ENCODE measurements at regions not wholly inside any gene's neighbourhood (a gene's known extent, or its start where the extent isn't known, plus 50 kb on each side); places are given as distances from the start of the nearest gene placed in this dataset.

DNA sequence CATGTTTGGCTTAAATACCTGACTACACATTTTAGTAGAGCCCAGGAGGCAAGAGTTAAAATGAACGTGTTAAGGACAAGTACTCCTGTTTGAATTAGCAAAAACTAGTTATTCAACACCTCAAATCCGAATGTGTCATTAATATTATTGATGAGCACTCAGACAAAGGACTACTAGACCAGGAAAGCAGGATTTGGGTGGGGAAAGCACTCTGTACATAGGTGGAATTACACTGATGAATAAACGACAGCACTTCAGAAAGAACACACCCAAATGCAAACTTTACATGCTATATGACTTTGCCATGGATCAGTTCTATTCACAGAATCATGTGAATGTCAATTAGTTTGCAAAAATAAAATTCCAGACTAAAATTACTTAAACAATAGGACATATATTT lies 95.1 kb upstream of the CAV2 start:
- Histone ChIP-seq H3T11ph (ENCODE audit: low read length) (no peak overlapping the region), H2BK12ac (ENCODE audit: insufficient read length, low read depth, low read length) (no peak overlapping the region), H4K20me1 (ENCODE audit: control insufficient read depth, insufficient read depth, insufficient read length) (no peaks in the 10 kb centered on the region), H2BK120ac (ENCODE audit: low read depth, low read length, poor library complexity, severe bottlenecking) (no peak overlapping the region), H2AFZ (ENCODE audit: low read length) (no peak overlapping the region), H3K9me3 (ENCODE audit: control insufficient read depth, low read depth, low read length) (no peaks in the 10 kb centered on the region), H2BK20ac (ENCODE audit: low read depth, low read length, poor library complexity, severe bottlenecking) (no peak overlapping the region), H3K4ac (ENCODE audit: low read depth, low read length) (no peak overlapping the region), H3K79me2 (ENCODE audit: insufficient read depth, low read length) (no peaks in the 10 kb centered on the region), H3K23ac (ENCODE audit: insufficient read length, low read depth, low read length) (no peak overlapping the region), H3K56ac (ENCODE audit: insufficient read length, low read depth, low read length) (no peak overlapping the region), H4K5ac (ENCODE audit: insufficient read length, low read depth, low read length) (no peak overlapping the region), H3K23me2 (ENCODE audit: insufficient read length, low read depth, low read length, poor library complexity, severe bottlenecking) (no peaks in the 10 kb centered on the region), H3K9ac (ENCODE audit: extremely low read depth, insufficient read length, low read length) (no peak overlapping the region), H3K27ac (ENCODE audit: insufficient read length, low read depth, low read length) (no peak overlapping the region), H3K18ac (ENCODE audit: insufficient read length, low read depth, low read length) (no peak overlapping the region), H3K4me1 (ENCODE audit: insufficient read depth, low read length) (no peaks in the 10 kb centered on the region; the same call in 1 of the 2 replicates), H4K8ac (replicated peaks; ENCODE audit: insufficient read length, low read depth, low read length) (no peak overlapping the region), H3K79me1 (ENCODE audit: insufficient read depth, low read depth, low read length, poor library complexity, severe bottlenecking) (no peaks in the 10 kb centered on the region), H2BK15ac (ENCODE audit: low read depth, low read length) (no peak overlapping the region), H3K14ac (ENCODE audit: insufficient read depth, low read length) (no peak overlapping the region), H2BK5ac (ENCODE audit: insufficient read length, low read length) (no peak overlapping the region), H3K27me3 (ENCODE audit: insufficient read depth, low read length) (no peaks in the 10 kb centered on the region), H2AK5ac (ENCODE audit: insufficient read length, low read length) (no peak overlapping the region), H4K91ac (ENCODE audit: insufficient read length, low read depth, low read length) (no peak overlapping the region), H3K4me2 (ENCODE audit: insufficient read depth, insufficient read length, low read length) (no peak overlapping the region)
- Mint-ChIP-seq H3K27me3 (ENCODE audit: low read depth) (no peaks in the 10 kb centered on the region), H3K4me3 (no peak overlapping the region), H3K9me3 (peaks cover 3 to 5% of the 10 kb centered on the region in 2 experiments; a peak in 3 of 5 replicates), H3K36me3 (ENCODE audit: insufficient read depth in 1 of 3, low read depth in 3 of 3) (peaks cover 0 to 6% (median 2%) of the 10 kb centered on the region in 3 experiments; a peak in 4 of 7 replicates), H3K4me1 (peaks cover 13 to 16% of the 10 kb centered on the region in 2 experiments), H3K27ac (no peak overlapping the region)
- TF ChIP-seq, protein P1, sequence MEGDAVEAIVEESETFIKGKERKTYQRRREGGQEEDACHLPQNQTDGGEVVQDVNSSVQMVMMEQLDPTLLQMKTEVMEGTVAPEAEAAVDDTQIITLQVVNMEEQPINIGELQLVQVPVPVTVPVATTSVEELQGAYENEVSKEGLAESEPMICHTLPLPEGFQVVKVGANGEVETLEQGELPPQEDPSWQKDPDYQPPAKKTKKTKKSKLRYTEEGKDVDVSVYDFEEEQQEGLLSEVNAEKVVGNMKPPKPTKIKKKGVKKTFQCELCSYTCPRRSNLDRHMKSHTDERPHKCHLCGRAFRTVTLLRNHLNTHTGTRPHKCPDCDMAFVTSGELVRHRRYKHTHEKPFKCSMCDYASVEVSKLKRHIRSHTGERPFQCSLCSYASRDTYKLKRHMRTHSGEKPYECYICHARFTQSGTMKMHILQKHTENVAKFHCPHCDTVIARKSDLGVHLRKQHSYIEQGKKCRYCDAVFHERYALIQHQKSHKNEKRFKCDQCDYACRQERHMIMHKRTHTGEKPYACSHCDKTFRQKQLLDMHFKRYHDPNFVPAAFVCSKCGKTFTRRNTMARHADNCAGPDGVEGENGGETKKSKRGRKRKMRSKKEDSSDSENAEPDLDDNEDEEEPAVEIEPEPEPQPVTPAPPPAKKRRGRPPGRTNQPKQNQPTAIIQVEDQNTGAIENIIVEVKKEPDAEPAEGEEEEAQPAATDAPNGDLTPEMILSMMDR (conservative IDR thresholded peaks at IDR 0.05) = no peak
- no CpG with 5 or more reads among the region's 3 CpGs for WGBS (ENCODE audit: extremely low coverage, insufficient read length, low lambda C conversion rate)
- no peak for DNase-seq

Measured in H9 (cell line).